HPDE6-E6E7 (cell line): ENCODE measurements at regions not wholly inside any gene's neighbourhood (a gene's known extent, or its start where the extent isn't known, plus 50 kb on each side); places are given as distances from the start of the nearest gene placed in this dataset.
"Not testable (repeated sequence)": the region's sequence is repeated elsewhere in the genome, so short reads cannot be mapped to it uniquely, and the experiment has no call there.

Experiments
- DNase-seq: peaks from one replicate; pipeline ENCODE4 v3.0.0; 2011; ENCODE audit warnings: missing footprints; ENCODE audit errors: extremely low spot score

GRCh38 chr11:115607621-115608221, 103.5 kb upstream of the CADM1 start:
- DNase-seq: no peak

GRCh38 chr11:115606498-115607220, 102.4 kb upstream of the CADM1 start:
- no peak for DNase-seq

- DNase-seq: no peak
Observed at GRCh38 chr11:115605871-115606497, 101.8 kb upstream of the CADM1 start.

- not testable (repeated sequence) for DNase-seq
Observed at GRCh38 chr11:115605397-115605796, 101.2 kb upstream of the CADM1 start.

- DNase-seq: no peak
Observed at GRCh38 chr11:115599125-115599524, 94.9 kb upstream of the CADM1 start.

GRCh38 chr11:115598257-115598901, 94.2 kb upstream of the CADM1 start:
- no peak for DNase-seq

GRCh38 chr11:115591380-115591779, 87.2 kb upstream of the CADM1 start:
- DNase-seq: no peak

GRCh38 chr11:115590254-115590653, 86.0 kb upstream of the CADM1 start:
- DNase-seq: no peak

GRCh38 chr11:115587718-115588342, 83.6 kb upstream of the CADM1 start:
- DNase-seq: no peak

- no peak for DNase-seq
Observed at GRCh38 chr11:115585361-115586024, 81.3 kb upstream of the CADM1 start.

GRCh38 chr11:115581871-115582639, 77.8 kb upstream of the CADM1 start:
- no peak for DNase-seq

- DNase-seq: no peak
Observed at GRCh38 chr11:115580927-115581680, 76.9 kb upstream of the CADM1 start.

- DNase-seq: no peak
Observed at GRCh38 chr11:115580416-115580815, 76.2 kb upstream of the CADM1 start.

GRCh38 chr11:115579181-115579825, 75.1 kb upstream of the CADM1 start:
- DNase-seq: no peak

GRCh38 chr11:115578275-115578674, 74.1 kb upstream of the CADM1 start:
- no peak for DNase-seq

- no peak for DNase-seq
Observed at GRCh38 chr11:115577701-115578100, 73.5 kb upstream of the CADM1 start.

- no peak for DNase-seq
Observed at GRCh38 chr11:115576606-115577380, 72.6 kb upstream of the CADM1 start.

GRCh38 chr11:115572551-115572950, 68.3 kb upstream of the CADM1 start:
- DNase-seq: no peak
